ENCODE measurements at regions not wholly inside any gene's neighbourhood (a gene's known extent, or its start where the extent isn't known, plus 50 kb on each side); places are given as distances from the start of the nearest gene placed in this dataset.

- TF ChIP-seq, protein P1, sequence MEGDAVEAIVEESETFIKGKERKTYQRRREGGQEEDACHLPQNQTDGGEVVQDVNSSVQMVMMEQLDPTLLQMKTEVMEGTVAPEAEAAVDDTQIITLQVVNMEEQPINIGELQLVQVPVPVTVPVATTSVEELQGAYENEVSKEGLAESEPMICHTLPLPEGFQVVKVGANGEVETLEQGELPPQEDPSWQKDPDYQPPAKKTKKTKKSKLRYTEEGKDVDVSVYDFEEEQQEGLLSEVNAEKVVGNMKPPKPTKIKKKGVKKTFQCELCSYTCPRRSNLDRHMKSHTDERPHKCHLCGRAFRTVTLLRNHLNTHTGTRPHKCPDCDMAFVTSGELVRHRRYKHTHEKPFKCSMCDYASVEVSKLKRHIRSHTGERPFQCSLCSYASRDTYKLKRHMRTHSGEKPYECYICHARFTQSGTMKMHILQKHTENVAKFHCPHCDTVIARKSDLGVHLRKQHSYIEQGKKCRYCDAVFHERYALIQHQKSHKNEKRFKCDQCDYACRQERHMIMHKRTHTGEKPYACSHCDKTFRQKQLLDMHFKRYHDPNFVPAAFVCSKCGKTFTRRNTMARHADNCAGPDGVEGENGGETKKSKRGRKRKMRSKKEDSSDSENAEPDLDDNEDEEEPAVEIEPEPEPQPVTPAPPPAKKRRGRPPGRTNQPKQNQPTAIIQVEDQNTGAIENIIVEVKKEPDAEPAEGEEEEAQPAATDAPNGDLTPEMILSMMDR (conservative IDR thresholded peaks at IDR 0.05; ENCODE audit: low read depth, low read length): no peak
- no peak for TF ChIP-seq EZH2 (IDR thresholded peaks at IDR 0.05; ENCODE audit: low read length, unreplicated experiment)
Measured at GRCh38 chr2:234555161-234555560, 58.3 kb upstream of the ARL4C start.
